ENCODE measurements at regions not wholly inside any gene's neighbourhood (a gene's known extent, or its start where the extent isn't known, plus 50 kb on each side); places are given as distances from the start of the nearest gene placed in this dataset.

DNA sequence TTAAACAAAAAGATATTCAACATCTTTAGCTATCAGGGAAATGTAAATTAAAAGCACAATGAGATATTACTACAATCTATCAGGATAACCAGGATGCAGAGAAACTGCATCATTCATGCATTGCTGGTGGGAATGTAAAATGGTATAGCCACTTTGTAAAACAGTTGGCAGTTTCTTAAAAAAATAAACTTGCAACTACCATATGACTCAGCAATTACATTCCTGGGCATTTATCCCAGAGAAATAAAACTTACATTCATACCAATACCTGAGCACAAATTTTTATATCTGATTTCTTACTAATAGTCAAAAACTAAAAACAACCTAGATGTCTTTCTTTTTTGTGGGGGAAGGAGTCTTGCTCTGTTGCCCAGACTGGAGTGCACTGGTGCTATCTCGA lies 190.3 kb upstream of the TAB2 start:
- TF ChIP-seq, protein P1, sequence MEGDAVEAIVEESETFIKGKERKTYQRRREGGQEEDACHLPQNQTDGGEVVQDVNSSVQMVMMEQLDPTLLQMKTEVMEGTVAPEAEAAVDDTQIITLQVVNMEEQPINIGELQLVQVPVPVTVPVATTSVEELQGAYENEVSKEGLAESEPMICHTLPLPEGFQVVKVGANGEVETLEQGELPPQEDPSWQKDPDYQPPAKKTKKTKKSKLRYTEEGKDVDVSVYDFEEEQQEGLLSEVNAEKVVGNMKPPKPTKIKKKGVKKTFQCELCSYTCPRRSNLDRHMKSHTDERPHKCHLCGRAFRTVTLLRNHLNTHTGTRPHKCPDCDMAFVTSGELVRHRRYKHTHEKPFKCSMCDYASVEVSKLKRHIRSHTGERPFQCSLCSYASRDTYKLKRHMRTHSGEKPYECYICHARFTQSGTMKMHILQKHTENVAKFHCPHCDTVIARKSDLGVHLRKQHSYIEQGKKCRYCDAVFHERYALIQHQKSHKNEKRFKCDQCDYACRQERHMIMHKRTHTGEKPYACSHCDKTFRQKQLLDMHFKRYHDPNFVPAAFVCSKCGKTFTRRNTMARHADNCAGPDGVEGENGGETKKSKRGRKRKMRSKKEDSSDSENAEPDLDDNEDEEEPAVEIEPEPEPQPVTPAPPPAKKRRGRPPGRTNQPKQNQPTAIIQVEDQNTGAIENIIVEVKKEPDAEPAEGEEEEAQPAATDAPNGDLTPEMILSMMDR (IDR thresholded peaks at IDR 0.05; ENCODE audit: insufficient read depth, low read depth, low read length, missing control alignments), result no peak
- no peak overlapping the region for H3K4me3 ChIP-seq (ENCODE audit: low read length)
- peak; percentile 20 for DNase-seq (ENCODE audit: low read depth)

DNA sequence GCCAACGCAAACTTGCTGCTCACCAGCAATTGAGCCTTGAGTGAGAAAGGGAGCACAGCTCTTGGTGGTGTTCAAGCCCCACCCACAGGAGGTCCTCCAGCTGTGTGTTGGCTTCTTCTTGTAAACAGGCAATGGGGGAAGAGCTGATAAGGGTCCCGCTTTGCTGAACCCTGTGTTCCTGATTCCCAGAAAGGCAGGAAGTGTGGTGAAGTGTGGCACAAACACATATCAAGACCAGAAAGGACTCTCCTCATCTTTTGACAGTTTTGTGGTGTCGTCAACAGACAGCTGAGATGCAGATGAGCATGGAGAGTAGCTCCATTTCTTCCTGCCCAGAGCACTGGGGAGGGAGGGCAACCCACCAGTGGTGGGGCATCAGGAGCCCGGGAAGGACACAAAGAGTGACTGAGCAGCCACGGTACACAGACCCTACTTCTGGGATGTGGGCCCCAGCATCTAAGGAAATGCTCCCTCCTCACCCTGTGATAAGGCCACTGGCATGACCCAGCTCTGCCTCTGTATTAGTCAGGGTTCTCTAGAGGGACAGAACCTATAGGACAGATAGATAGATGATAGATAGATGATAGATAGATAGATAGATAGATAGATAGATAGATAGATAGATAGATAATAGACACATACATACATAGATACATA lies 188.9 kb upstream of the TAB2 start:
- H3K4me3 ChIP-seq (ENCODE audit: low read length), result no peak overlapping the region
- TF ChIP-seq, protein P1 (IDR thresholded peaks at IDR 0.05; ENCODE audit: insufficient read depth, low read depth, low read length, missing control alignments), result no peak
- no peak for DNase-seq (ENCODE audit: low read depth)

DNA sequence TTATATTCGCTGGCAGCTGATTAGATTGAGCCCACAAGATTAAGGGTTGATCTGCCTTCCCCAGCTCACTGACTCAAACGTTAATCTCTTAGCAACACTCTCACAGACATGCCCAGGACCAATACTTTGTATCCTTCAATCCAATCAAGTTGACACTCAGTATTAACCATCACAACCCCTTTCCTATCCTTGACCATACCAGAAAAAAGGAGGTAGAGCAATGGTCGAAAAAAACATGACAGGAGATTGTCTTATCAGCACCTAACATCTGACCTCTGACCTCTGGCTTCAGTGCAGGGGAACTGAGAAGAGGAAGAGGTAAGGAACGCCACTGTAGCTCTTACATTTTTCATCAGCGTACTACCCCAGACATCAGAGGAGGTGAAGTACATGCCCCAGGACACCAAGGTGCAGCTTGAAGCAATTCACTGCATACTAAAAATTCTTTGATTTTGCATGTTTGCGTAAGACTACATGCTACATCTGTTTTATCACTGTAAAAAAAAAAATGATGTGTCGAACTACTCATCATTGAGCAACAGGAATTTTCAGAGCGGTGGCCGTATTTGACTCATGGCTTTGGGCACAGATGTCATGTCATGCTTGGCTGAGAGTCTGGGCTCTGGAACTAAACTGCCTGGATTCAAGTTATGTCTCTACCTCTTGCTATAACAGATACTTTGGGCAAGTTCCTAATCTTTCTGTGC lies 188.0 kb upstream of the TAB2 start:
- TF ChIP-seq, protein P1 (IDR thresholded peaks at IDR 0.05; ENCODE audit: insufficient read depth, low read depth, low read length, missing control alignments), result no peak
- H3K4me3 ChIP-seq (ENCODE audit: low read length), result no peak overlapping the region
- peak; percentile 91 for DNase-seq (ENCODE audit: low read depth)

DNA sequence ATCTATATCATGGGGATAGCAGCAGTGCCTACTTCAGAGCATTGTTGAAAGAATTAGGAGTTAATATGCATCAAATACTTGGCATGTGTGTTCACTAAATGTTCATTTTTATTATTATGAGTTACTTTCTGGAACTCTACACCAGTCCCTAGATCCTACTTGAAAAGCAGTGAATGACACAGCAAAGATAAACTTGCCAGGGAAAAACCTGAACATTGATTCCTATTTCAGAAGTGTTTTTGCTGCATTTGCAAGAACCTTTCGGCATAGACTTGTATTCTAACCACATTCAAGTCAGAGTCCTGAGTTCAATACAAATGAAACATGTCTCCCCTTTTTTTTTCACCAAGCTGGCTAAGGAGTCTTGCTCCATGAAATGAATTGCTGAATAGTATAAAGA lies 187.4 kb upstream of the TAB2 start:
- TF ChIP-seq, protein P1 (IDR thresholded peaks at IDR 0.05; ENCODE audit: insufficient read depth, low read depth, low read length, missing control alignments), result no peak
- no peak for DNase-seq (ENCODE audit: low read depth)

DNA sequence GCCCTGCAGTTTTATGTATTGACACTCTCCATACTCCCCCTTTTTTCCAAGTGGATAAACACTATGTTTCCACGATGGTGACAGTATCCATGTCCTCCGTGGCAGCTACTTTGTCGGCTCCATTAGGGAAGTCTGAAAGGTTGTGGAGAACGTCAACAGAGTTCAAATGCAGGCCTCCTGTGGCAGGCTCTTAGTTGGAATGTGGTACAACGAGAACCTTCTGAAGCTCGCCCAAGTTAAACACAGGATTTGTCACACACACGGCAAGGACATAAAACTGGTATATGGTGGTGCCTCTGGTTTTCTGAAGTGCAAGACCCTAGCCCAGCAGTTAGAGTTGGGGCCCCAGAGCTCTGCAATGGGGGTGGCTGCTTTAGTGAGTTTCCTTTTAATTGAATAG lies 187.0 kb upstream of the TAB2 start:
- TF ChIP-seq, protein P1 (IDR thresholded peaks at IDR 0.05; ENCODE audit: insufficient read depth, low read depth, low read length, missing control alignments), result no peak
- no peak overlapping the region for H3K4me3 ChIP-seq (ENCODE audit: low read length)
- peak; percentile 39 for DNase-seq (ENCODE audit: low read depth)

More for the DNA sequence above, 187.4 kb upstream of the TAB2 start:
- H3K4me3 ChIP-seq (ENCODE audit: low read length), result no peak overlapping the region

DNA sequence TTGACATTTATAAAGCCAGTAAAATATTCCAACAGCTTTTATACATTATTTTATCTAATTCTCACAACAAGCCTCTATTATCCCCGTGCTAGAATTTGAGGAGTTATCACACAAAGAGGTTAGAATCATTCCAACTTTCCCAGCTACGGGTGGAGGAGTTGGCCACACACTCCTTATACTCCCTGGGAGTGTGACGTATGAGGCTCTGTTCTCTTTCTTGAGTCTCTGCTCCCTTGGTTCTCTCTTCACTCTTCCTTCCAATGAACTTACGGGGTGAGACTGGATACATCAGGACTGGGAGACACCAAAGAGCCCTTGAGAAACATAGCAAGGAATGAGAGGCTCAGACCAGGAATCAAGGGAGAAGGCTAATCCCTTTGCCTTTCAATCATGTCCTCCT lies 185.6 kb upstream of the TAB2 start:
- TF ChIP-seq, protein P1 (IDR thresholded peaks at IDR 0.05; ENCODE audit: insufficient read depth, low read depth, low read length, missing control alignments), result no peak
- H3K4me3 ChIP-seq (ENCODE audit: low read length), result no peak overlapping the region
- no peak for DNase-seq (ENCODE audit: low read depth)
